ENCODE measurements at regions not wholly inside any gene's neighbourhood (a gene's known extent, or its start where the extent isn't known, plus 50 kb on each side); places are given as distances from the start of the nearest gene placed in this dataset.

- TF ChIP-seq EP300 (IDR thresholded peaks at IDR 0.05) (no peak), POLR2A (IDR thresholded peaks at IDR 0.05) (no peak), CTCF (IDR thresholded peaks at IDR 0.05) (no peak)
- WGBS, 2 donors: 16 to 30% methylated on average over 1 of the region's 1 CpG
- DNase-seq (ENCODE audit: low spot score in 2 of 2): no peak
- no peaks in the 10 kb centered on the region for H3K27me3 ChIP-seq
- peak overlapping the region in 2 of 4 donors; percentile 60 to 69 for H3K27ac ChIP-seq
- no peaks in the 10 kb centered on the region for H3K36me3 ChIP-seq
- H3K9me3 ChIP-seq: no peaks in the 10 kb centered on the region
- no peak overlapping the region for H3K4me3 ChIP-seq
- peaks cover 0 to 28% (median 0%) of the 10 kb centered on the region in 4 donors for H3K4me1 ChIP-seq
Observed at GRCh38 chr4:10998846-10999245, 314.3 kb upstream of the CLNK start.

GRCh38 chr4:10984815-10985214 is 300.2 kb upstream of the CLNK start:
- H3K9me3 ChIP-seq: no peaks in the 10 kb centered on the region
- H3K27me3 ChIP-seq: no peaks in the 10 kb centered on the region
- 83 to 89% methylated on average over 2 of the region's 2 CpGs for WGBS, 2 donors
- H3K4me1 ChIP-seq: peaks cover 0 to 9% (median 0%) of the 10 kb centered on the region in 4 donors
- TF ChIP-seq EP300 (IDR thresholded peaks at IDR 0.05): no peak
- TF ChIP-seq CTCF (IDR thresholded peaks at IDR 0.05): no peak
- no peak for TF ChIP-seq POLR2A (IDR thresholded peaks at IDR 0.05)
- H3K36me3 ChIP-seq: no peaks in the 10 kb centered on the region
- H3K27ac ChIP-seq: no peak overlapping the region
- no peak overlapping the region for H3K4me3 ChIP-seq
- no peak for DNase-seq (ENCODE audit: low spot score in 2 of 2)

GRCh38 chr4:10983885-10984640 is 299.5 kb upstream of the CLNK start:
- no peak for DNase-seq (ENCODE audit: low spot score in 2 of 2)
- Histone ChIP-seq H3K9me3 (no peaks in the 10 kb centered on the region), H3K36me3 (no peaks in the 10 kb centered on the region), H3K27ac (no peak overlapping the region), H3K4me3 (no peak overlapping the region), H3K4me1 (peaks cover 0 to 9% (median 0%) of the 10 kb centered on the region in 4 donors), H3K27me3 (no peaks in the 10 kb centered on the region)
- WGBS, 2 donors: 79 to 81% methylated on average over 9 of the region's 9 CpGs
- TF ChIP-seq CTCF (IDR thresholded peaks at IDR 0.05): no peak
- no peak for TF ChIP-seq EP300 (IDR thresholded peaks at IDR 0.05)
- no peak for TF ChIP-seq POLR2A (IDR thresholded peaks at IDR 0.05)

- H3K4me3 ChIP-seq: no peak overlapping the region
- H3K27me3 ChIP-seq: no peaks in the 10 kb centered on the region
- H3K4me1 ChIP-seq: peaks cover 0 to 9% (median 0%) of the 10 kb centered on the region in 4 donors
- no peaks in the 10 kb centered on the region for H3K9me3 ChIP-seq
- no peak for TF ChIP-seq POLR2A (IDR thresholded peaks at IDR 0.05)
- TF ChIP-seq EP300 (IDR thresholded peaks at IDR 0.05): no peak
- TF ChIP-seq CTCF (IDR thresholded peaks at IDR 0.05): no peak
- H3K36me3 ChIP-seq: no peaks in the 10 kb centered on the region
- 55 to 76% methylated on average over 2 of the region's 2 CpGs for WGBS, 2 donors
- no peak for DNase-seq (ENCODE audit: low spot score in 2 of 2)
- no peak overlapping the region for H3K27ac ChIP-seq
Observed at GRCh38 chr4:10983268-10983667, 298.7 kb upstream of the CLNK start.

- no peak overlapping the region for H3K27ac ChIP-seq
- H3K36me3 ChIP-seq: no peaks in the 10 kb centered on the region
- H3K4me3 ChIP-seq: no peak overlapping the region
- TF ChIP-seq EP300 (IDR thresholded peaks at IDR 0.05) (no peak), CTCF (IDR thresholded peaks at IDR 0.05) (no peak), POLR2A (IDR thresholded peaks at IDR 0.05) (no peak)
- H3K27me3 ChIP-seq: no peaks in the 10 kb centered on the region
- WGBS, 2 donors: 37% methylated on average over 2 of the region's 2 CpGs
- DNase-seq (ENCODE audit: low spot score in 2 of 2): no peak
- H3K4me1 ChIP-seq: peaks cover 0 to 9% (median 0%) of the 10 kb centered on the region in 4 donors
- H3K9me3 ChIP-seq: no peaks in the 10 kb centered on the region
Observed at GRCh38 chr4:10982305-10982704, 297.7 kb upstream of the CLNK start.

Measured in tibial nerve (tissue), 4 donors.